H1 (cell line): ENCODE measurements at regions not wholly inside any gene's neighbourhood (a gene's known extent, or its start where the extent isn't known, plus 50 kb on each side); places are given as distances from the start of the nearest gene placed in this dataset.

Experiments used
- CBX5 ChIP-seq: fragments of 300-800, 300-1000 bp; sonication (generic); IDR thresholded peaks from 2 replicates; pipeline ENCODE4 v1.7.1; 2016; ENCODE audit warnings: antibody characterized with exemption, low read length, low read depth
- CEBPB ChIP-seq: IDR thresholded peaks from 2 replicates; pipeline ENCODE4 v1.6.1; 2012; ENCODE audit warnings: low read depth, low read length
- CTCF ChIP-seq, 3 experiments: IDR thresholded peaks; 1 replicate in 2 of 3; 2 replicates in 1 of 3; pipeline versions ENCODE4 v1.5.1 to v1.6.1; 2011; ENCODE audit warnings: low read length in 3 of 3, mild to moderate bottlenecking in 3 of 3, inconsistent platforms in 2 of 3, low read depth in 1 of 3, moderate library complexity in 1 of 3; ENCODE audit not compliant: insufficient read depth in 1 of 3; ENCODE audit errors: control extremely low read depth in 1 of 3
- POLR2AphosphoS5 ChIP-seq: IDR thresholded peaks from 2 replicates; pipeline ENCODE4 v1.6.1; 2011; ENCODE audit warnings: low read depth, low read length
- TF ChIP-seq, protein P1 (sequence below): IDR thresholded peaks from 2 replicates; pipeline ENCODE4 v1.6.1; 2011; ENCODE audit warnings: low read depth, mild to moderate bottlenecking, low read length; ENCODE audit not compliant: insufficient read depth

GRCh38 chr12:65662590-65662989 lies 161.7 kb upstream of the HMGA2 start:
- TF ChIP-seq POLR2AphosphoS5: no peak
- TF ChIP-seq, protein P1, sequence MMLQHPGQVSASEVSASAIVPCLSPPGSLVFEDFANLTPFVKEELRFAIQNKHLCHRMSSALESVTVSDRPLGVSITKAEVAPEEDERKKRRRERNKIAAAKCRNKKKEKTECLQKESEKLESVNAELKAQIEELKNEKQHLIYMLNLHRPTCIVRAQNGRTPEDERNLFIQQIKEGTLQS: no peak
- no peak for TF ChIP-seq CTCF (IDR thresholded peaks at IDR 0.05; ENCODE audit: control extremely low read depth in 1 of 3, insufficient read depth in 1 of 3, low read depth in 1 of 3, low read length in 3 of 3)
- no peak for TF ChIP-seq CEBPB
- no peak for TF ChIP-seq CBX5
